ENCODE measurements at regions not wholly inside any gene's neighbourhood (a gene's known extent, or its start where the extent isn't known, plus 50 kb on each side); places are given as distances from the start of the nearest gene placed in this dataset.

- POLR2A ChIA-PET, result no interaction called here
- H2AFZ ChIP-seq (ENCODE audit: low read depth), result no peak overlapping the region
Observed at GRCh38 chr11:91261513-91261912, 963.1 kb upstream of the FAT3 start.

GRCh38 chr11:91258876-91259275, 965.7 kb upstream of the FAT3 start:
- CTCF ChIA-PET, result interaction anchor here (1.3 to 1.9 kb wide), 2 partner anchors 10 to 12 kb away, joined by 3 to 7 read pairs; no protein-coding TSS in a partner anchor
- H3F3A ChIP-seq (replicated peaks; ENCODE audit: insufficient read depth), result no peaks in the 10 kb centered on the region

More at GRCh38 chr11:91261513-91261912, 963.1 kb upstream of the FAT3 start:
- Histone ChIP-seq H3K9me3 (no peaks in the 10 kb centered on the region), H3K9ac (no peak overlapping the region), H3K4me3 (ENCODE audit: low read depth in 2 of 2, low read length in 1 of 2) (no peak overlapping the region), H3K9me2 (no peaks in the 10 kb centered on the region; the same call in 1 of the 2 replicates), H3F3A (replicated peaks; ENCODE audit: insufficient read depth) (no peaks in the 10 kb centered on the region), H3K4me2 (no peak overlapping the region), H3K27me3 (ENCODE audit: insufficient read depth) (no peaks in the 10 kb centered on the region), H3K36me3 (replicated peaks in 1 of 2; ENCODE audit: control insufficient read depth in 1 of 2, insufficient read depth in 2 of 2, low read length in 1 of 2) (no peaks in the 10 kb centered on the region), H3K4me1 (ENCODE audit: control insufficient read depth in 1 of 2, insufficient read depth in 2 of 2, low read depth in 1 of 2, low read length in 1 of 2) (no peaks in the 10 kb centered on the region; a peak in 2 of 4 replicates), H4K20me1 (ENCODE audit: insufficient read depth) (no peaks in the 10 kb centered on the region), H3K79me2 (ENCODE audit: insufficient read depth) (no peaks in the 10 kb centered on the region), H3K27ac (ENCODE audit: low read depth in 2 of 2, low read length in 1 of 2) (no peak overlapping the region)
- CTCF ChIA-PET, result no interaction called here
- WGBS (ENCODE audit: low lambda C conversion rate), result 73% methylated on average over 5 of the region's 5 CpGs
- TF ChIP-seq CTCF (IDR thresholded peaks at IDR 0.05) (peak; percentile 29; the same call in 1 of the 2 replicates), FOXM1 (IDR thresholded peaks at IDR 0.05; ENCODE audit: low read depth) (no peak), FOSL2 (IDR thresholded peaks at IDR 0.05; ENCODE audit: borderline replicate concordance, low read depth) (no peak)
- DNase-seq, result no peak

More at GRCh38 chr11:91258876-91259275, 965.7 kb upstream of the FAT3 start:
- H3K79me2 ChIP-seq (ENCODE audit: insufficient read depth), result no peaks in the 10 kb centered on the region
- no peak overlapping the region for H2AFZ ChIP-seq (ENCODE audit: low read depth)
- no peaks in the 10 kb centered on the region; a peak in 1 of 4 replicates for H3K4me1 ChIP-seq (ENCODE audit: control insufficient read depth in 1 of 2, insufficient read depth in 2 of 2, low read depth in 1 of 2, low read length in 1 of 2)
- no peaks in the 10 kb centered on the region for H3K27me3 ChIP-seq (ENCODE audit: insufficient read depth)
- no peak overlapping the region for H3K4me2 ChIP-seq
- H3K9ac ChIP-seq, result no peak overlapping the region
- H3K27ac ChIP-seq (ENCODE audit: low read depth in 2 of 2, low read length in 1 of 2), result no peak overlapping the region
- H3K36me3 ChIP-seq (replicated peaks in 1 of 2; ENCODE audit: control insufficient read depth in 1 of 2, insufficient read depth in 2 of 2, low read length in 1 of 2), result no peaks in the 10 kb centered on the region
- TF ChIP-seq USF1 (IDR thresholded peaks at IDR 0.05; ENCODE audit: borderline replicate concordance, low read depth), result no peak
- TF ChIP-seq MEF2A (IDR thresholded peaks at IDR 0.05; ENCODE audit: borderline replicate concordance, low read depth), result no peak
- no peak for TF ChIP-seq POLR2AphosphoS5 (IDR thresholded peaks at IDR 0.05; ENCODE audit: low read depth, low read length)
- TF ChIP-seq RFX5 (IDR thresholded peaks at IDR 0.05; ENCODE audit: low read length), result no peak
- TF ChIP-seq, protein P1, sequence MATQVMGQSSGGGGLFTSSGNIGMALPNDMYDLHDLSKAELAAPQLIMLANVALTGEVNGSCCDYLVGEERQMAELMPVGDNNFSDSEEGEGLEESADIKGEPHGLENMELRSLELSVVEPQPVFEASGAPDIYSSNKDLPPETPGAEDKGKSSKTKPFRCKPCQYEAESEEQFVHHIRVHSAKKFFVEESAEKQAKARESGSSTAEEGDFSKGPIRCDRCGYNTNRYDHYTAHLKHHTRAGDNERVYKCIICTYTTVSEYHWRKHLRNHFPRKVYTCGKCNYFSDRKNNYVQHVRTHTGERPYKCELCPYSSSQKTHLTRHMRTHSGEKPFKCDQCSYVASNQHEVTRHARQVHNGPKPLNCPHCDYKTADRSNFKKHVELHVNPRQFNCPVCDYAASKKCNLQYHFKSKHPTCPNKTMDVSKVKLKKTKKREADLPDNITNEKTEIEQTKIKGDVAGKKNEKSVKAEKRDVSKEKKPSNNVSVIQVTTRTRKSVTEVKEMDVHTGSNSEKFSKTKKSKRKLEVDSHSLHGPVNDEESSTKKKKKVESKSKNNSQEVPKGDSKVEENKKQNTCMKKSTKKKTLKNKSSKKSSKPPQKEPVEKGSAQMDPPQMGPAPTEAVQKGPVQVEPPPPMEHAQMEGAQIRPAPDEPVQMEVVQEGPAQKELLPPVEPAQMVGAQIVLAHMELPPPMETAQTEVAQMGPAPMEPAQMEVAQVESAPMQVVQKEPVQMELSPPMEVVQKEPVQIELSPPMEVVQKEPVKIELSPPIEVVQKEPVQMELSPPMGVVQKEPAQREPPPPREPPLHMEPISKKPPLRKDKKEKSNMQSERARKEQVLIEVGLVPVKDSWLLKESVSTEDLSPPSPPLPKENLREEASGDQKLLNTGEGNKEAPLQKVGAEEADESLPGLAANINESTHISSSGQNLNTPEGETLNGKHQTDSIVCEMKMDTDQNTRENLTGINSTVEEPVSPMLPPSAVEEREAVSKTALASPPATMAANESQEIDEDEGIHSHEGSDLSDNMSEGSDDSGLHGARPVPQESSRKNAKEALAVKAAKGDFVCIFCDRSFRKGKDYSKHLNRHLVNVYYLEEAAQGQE (IDR thresholded peaks at IDR 0.05; ENCODE audit: low read depth, low read length), result no peak
- no peak for TF ChIP-seq FOXM1 (IDR thresholded peaks at IDR 0.05; ENCODE audit: low read depth)
- no peak for TF ChIP-seq RAD21 (IDR thresholded peaks at IDR 0.05; ENCODE audit: low read length)
- TF ChIP-seq USF2 (IDR thresholded peaks at IDR 0.05; ENCODE audit: borderline replicate concordance, low read depth, low read length), result no peak
- no peak for TF ChIP-seq TEAD4 (IDR thresholded peaks at IDR 0.05; ENCODE audit: borderline replicate concordance, insufficient read depth)
- no peak for TF ChIP-seq NRF1 (IDR thresholded peaks at IDR 0.05; ENCODE audit: low read depth, low read length)
- no peak for TF ChIP-seq NFIC (IDR thresholded peaks at IDR 0.05; ENCODE audit: borderline replicate concordance)
- no peak for TF ChIP-seq FOSL2 (IDR thresholded peaks at IDR 0.05; ENCODE audit: borderline replicate concordance, low read depth)
- TF ChIP-seq GATA2 (CRISPR knock-in tag; IDR thresholded peaks at IDR 0.05), result no peak
- TF ChIP-seq EZH2phosphoT487 (IDR thresholded peaks at IDR 0.05; ENCODE audit: borderline replicate concordance, low read depth), result no peak
- WGBS (ENCODE audit: low lambda C conversion rate), result 32% methylated on average over 1 of the region's 1 CpG
- H3K9me2 ChIP-seq, result no peaks in the 10 kb centered on the region; the same call in 1 of the 2 replicates
- no peaks in the 10 kb centered on the region for H4K20me1 ChIP-seq (ENCODE audit: insufficient read depth)
- no peaks in the 10 kb centered on the region for H3K9me3 ChIP-seq
- no peak overlapping the region for H3K4me3 ChIP-seq (ENCODE audit: low read depth in 2 of 2, low read length in 1 of 2)
- DNase-seq, result no peak
- POLR2A ChIA-PET, result no interaction called here

Measured in SK-N-SH (cell line).